ENCODE measurements at regions not wholly inside any gene's neighbourhood (a gene's known extent, or its start where the extent isn't known, plus 50 kb on each side); places are given as distances from the start of the nearest gene placed in this dataset.

DNA sequence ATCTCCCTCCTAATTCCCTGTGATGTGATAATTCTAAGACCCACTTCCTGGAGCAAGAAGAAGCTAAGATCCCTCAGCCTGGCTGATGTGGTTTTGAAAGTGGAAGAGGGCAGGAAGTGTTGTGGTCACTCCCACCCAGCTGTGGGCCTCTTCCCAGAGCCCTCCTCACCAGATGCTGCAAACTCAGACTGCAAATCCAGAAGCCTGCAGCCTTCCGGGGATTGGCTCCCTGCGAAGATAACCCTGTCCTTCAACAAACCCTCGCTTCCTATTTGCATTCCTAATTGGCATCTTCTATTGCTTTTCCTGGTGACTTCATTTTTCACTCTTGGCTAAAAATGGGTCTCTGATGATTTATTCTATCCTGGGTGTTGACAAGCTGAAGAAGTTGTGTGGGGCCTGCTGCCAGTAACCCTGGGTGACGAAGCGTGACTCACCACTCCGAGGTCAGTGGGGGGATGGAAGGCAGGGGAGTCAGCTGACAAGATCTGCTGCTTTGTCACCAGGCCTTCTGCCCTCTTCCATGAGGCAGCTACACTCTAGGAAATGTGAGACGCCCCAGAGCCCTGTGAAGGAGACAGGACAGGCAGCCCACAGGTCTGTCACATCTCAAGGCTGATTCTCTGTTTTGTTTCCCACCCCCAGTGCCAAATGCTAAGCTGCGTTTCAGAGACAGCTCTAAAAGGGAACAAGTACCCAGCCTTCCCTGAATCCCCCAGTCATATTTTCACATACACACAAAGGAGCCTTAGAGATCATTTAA, 99.7 kb upstream of the LIPC start:
- 1 to 3% (median 2%) methylated on average over 8 of the region's 8 CpGs for WGBS, 3 donors
- Histone ChIP-seq H3K36me3 (ENCODE audit: insufficient read depth in 1 of 2, low read depth in 1 of 2) (no peaks in the 10 kb centered on the region), H3K9me3 (peaks cover 5% of the 10 kb centered on the region), H3K4me1 (peaks cover 36% of the 10 kb centered on the region), H3K27me3 (ENCODE audit: insufficient read depth in 3 of 3, low read length in 2 of 3) (no peaks in the 10 kb centered on the region), H3K4me3 (peak overlapping the region; percentile 2), H3K27ac (peak overlapping the region; percentile 95)
- peak; percentile 94 to 98 for DNase-seq
- ATAC-seq, result peak; percentile 90 to 97 (median 94)
- intact Hi-C loops (cut with DNase I), result loop anchor here (1.0 to 10.0 kb wide), 7 partner anchors 70 to 415 kb away; partner anchors contain the start of gene ADAM10 (in 2 of the 2)
- TF ChIP-seq, protein P1, sequence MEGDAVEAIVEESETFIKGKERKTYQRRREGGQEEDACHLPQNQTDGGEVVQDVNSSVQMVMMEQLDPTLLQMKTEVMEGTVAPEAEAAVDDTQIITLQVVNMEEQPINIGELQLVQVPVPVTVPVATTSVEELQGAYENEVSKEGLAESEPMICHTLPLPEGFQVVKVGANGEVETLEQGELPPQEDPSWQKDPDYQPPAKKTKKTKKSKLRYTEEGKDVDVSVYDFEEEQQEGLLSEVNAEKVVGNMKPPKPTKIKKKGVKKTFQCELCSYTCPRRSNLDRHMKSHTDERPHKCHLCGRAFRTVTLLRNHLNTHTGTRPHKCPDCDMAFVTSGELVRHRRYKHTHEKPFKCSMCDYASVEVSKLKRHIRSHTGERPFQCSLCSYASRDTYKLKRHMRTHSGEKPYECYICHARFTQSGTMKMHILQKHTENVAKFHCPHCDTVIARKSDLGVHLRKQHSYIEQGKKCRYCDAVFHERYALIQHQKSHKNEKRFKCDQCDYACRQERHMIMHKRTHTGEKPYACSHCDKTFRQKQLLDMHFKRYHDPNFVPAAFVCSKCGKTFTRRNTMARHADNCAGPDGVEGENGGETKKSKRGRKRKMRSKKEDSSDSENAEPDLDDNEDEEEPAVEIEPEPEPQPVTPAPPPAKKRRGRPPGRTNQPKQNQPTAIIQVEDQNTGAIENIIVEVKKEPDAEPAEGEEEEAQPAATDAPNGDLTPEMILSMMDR (IDR thresholded peaks at IDR 0.05), result no peak

DNA sequence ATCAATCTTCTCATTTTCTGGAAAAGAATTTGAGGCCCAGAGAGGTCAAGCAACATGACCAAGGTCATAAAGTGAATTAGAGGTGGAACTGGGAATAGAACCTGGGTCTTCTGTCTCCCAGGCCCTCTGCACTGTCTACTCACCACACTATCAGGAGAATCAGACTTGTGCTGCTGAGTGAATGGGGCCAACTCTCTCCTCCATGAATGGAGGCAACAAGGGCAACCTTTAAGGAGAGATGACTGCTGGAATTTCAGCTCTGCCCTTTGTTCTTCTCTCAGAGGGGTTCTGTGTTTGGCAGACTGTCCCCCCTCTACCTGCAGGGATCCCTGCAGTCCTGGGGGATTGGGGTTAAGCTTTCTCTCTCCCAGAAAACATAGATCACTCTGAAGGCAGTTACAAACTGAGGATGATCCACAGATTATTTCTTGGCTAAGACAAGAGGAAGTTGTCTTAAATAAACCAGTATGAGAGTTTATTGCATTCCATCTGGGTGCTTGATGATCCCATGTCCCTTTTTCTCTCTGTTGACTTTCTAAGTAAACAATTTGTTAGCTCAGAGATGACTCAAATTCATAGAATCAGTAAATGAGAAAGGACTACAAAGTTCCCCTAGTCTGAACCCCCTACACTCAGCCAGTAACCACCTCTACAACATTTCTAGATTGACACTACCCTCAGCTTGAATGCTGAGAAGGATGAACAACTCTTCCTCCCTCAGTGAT, 99.0 kb upstream of the LIPC start:
- peak overlapping the region; percentile 95 for H3K27ac ChIP-seq
- H3K9me3 ChIP-seq, result peaks cover 2% of the 10 kb centered on the region
- H3K4me1 ChIP-seq, result peaks cover 36% of the 10 kb centered on the region
- no peaks in the 10 kb centered on the region for H3K27me3 ChIP-seq (ENCODE audit: insufficient read depth in 3 of 3, low read length in 2 of 3)
- no peak for DNase-seq
- H3K4me3 ChIP-seq, result peak overlapping the region; percentile 2
- H3K36me3 ChIP-seq (ENCODE audit: insufficient read depth in 1 of 2, low read depth in 1 of 2), result no peaks in the 10 kb centered on the region
- no peak for ATAC-seq
- TF ChIP-seq, protein P1 (IDR thresholded peaks at IDR 0.05), result no peak
- intact Hi-C loops (cut with DNase I), result loop anchor here (1.0 to 10.0 kb wide), 7 partner anchors 71 to 414 kb away; partner anchors contain the start of gene ADAM10 (in 2 of the 2)

DNA sequence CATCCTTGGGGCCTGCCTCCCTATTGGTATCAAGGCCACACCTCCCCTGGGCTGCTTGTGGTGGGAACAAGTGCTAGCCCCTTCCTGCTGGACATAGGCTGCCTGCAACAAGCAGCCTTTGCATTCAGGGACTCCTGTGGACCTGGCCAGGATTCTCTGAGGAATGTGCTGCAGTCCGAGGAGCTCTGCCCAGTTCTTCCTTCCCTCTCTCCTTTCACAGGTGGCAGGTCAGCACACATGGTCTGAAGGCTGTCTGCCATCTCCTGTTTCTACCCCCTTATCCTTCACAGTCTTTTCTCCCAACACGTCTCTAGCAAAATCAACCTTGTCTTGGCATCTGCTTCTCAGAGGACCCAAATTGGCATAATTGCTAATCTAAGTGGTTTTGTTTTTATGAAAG, 97.0 kb upstream of the LIPC start:
- Histone ChIP-seq H3K9me3 (no peaks in the 10 kb centered on the region), H3K27ac (no peak overlapping the region), H3K27me3 (ENCODE audit: insufficient read depth in 3 of 3, low read length in 2 of 3) (no peaks in the 10 kb centered on the region), H3K4me1 (peaks cover 34% of the 10 kb centered on the region), H3K36me3 (ENCODE audit: insufficient read depth in 1 of 2, low read depth in 1 of 2) (no peaks in the 10 kb centered on the region), H3K4me3 (no peak overlapping the region)
- TF ChIP-seq, protein P1 (IDR thresholded peaks at IDR 0.05), result no peak
- 84 to 100% (median 85%) methylated on average over 2 of the region's 2 CpGs for WGBS, 3 donors
- DNase-seq, result no peak
- intact Hi-C loops (cut with DNase I), result loop anchor here (5.0 to 10.0 kb wide), 6 partner anchors 73 to 412 kb away; partner anchors contain the start of gene ADAM10 (in 2 of the 2)
- no peak for ATAC-seq

DNA sequence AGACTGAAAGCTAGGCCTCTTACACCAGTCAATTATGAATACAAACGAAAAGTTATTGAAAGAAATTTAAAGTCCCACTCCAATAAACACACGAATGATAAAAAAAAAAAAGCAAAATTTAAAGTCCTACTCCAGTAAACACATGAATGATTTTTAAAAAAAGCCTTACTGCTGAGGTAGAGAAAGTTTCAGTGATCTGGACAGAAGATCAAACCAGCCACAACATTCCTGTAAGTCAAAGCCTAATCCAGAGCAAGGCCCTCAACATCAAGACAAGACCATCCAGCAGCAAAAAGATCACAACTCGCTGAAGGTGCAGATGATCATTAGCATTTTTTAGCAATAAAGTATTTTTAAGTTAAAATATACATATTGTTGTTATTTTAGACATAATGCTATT, 95.6 kb upstream of the LIPC start:
- WGBS, 3 donors, result 63 to 87% (median 81%) methylated on average over 3 of the region's 3 CpGs
- TF ChIP-seq, protein P1 (IDR thresholded peaks at IDR 0.05), result no peak
- Histone ChIP-seq H3K9me3 (no peaks in the 10 kb centered on the region), H3K4me1 (peaks cover 22% of the 10 kb centered on the region), H3K36me3 (ENCODE audit: insufficient read depth in 1 of 2, low read depth in 1 of 2) (no peaks in the 10 kb centered on the region), H3K4me3 (no peak overlapping the region), H3K27me3 (ENCODE audit: insufficient read depth in 3 of 3, low read length in 2 of 3) (no peaks in the 10 kb centered on the region), H3K27ac (no peak overlapping the region)
- DNase-seq, result no peak
- ATAC-seq, result no peak
- intact Hi-C loops (cut with DNase I), result loop anchor here in 1 of 2 donors (10.0 kb wide), 1 partner anchor 409 kb away; the partner anchor contains the start of gene ADAM10

Measured in psoas muscle (tissue), 7 donors.